ENCODE measurements at regions not wholly inside any gene's neighbourhood (a gene's known extent, or its start where the extent isn't known, plus 50 kb on each side); places are given as distances from the start of the nearest gene placed in this dataset.

- DNase-seq = no peak
Observed at GRCh38 chr11:29959488-29959887, 57.3 kb downstream of the KCNA4 start.

GRCh38 chr11:29957431-29957830, 59.4 kb downstream of the KCNA4 start:
- no peak for DNase-seq

- DNase-seq = no peak
Observed at GRCh38 chr11:29956076-29956556, 60.7 kb downstream of the KCNA4 start.

- no peak for DNase-seq
Observed at GRCh38 chr11:29943347-29943746, 73.5 kb downstream of the KCNA4 start.

- DNase-seq = no peak
Observed at GRCh38 chr11:29937526-29937925, 79.3 kb downstream of the KCNA4 start.

- DNase-seq = no peak
Observed at GRCh38 chr11:29934115-29934638, 82.7 kb downstream of the KCNA4 start.

GRCh38 chr11:29916040-29916439, 100.8 kb downstream of the KCNA4 start:
- no peak for DNase-seq

- no peak for DNase-seq
Observed at GRCh38 chr11:29914203-29914930, 102.5 kb downstream of the KCNA4 start.

GRCh38 chr11:29913352-29913751, 103.5 kb downstream of the KCNA4 start:
- DNase-seq = no peak

GRCh38 chr11:29900382-29900781, 116.4 kb downstream of the KCNA4 start:
- DNase-seq = no peak

- no peak for DNase-seq
Observed at GRCh38 chr11:29879560-29879959, 137.3 kb downstream of the KCNA4 start.

GRCh38 chr11:29876192-29876591, 140.6 kb downstream of the KCNA4 start:
- no peak for DNase-seq

- no peak for DNase-seq
Observed at GRCh38 chr11:29847219-29847618, 169.6 kb downstream of the KCNA4 start.

- no peak for DNase-seq
Observed at GRCh38 chr11:29844701-29845379, 172.0 kb downstream of the KCNA4 start.

GRCh38 chr11:29844031-29844430, 172.8 kb downstream of the KCNA4 start:
- DNase-seq = no peak

GRCh38 chr11:29842061-29842460, 174.8 kb downstream of the KCNA4 start:
- no peak for DNase-seq

GRCh38 chr11:29826878-29827277, 190.0 kb downstream of the KCNA4 start:
- DNase-seq = no peak

GRCh38 chr11:29816359-29816758, 200.5 kb downstream of the KCNA4 start:
- no peak for DNase-seq

- DNase-seq = no peak
Observed at GRCh38 chr11:29809121-29809520, 207.7 kb downstream of the KCNA4 start.

- no peak for DNase-seq
Observed at GRCh38 chr11:29802522-29802921, 214.3 kb downstream of the KCNA4 start.

- DNase-seq = no peak
Observed at GRCh38 chr11:29801561-29801960, 215.3 kb downstream of the KCNA4 start.

- DNase-seq = no peak
Observed at GRCh38 chr11:29786092-29786491, 230.7 kb downstream of the KCNA4 start.

- no peak for DNase-seq
Observed at GRCh38 chr11:29783506-29783905, 233.3 kb downstream of the KCNA4 start.

- DNase-seq = no peak
Observed at GRCh38 chr11:29782447-29782846, 234.4 kb downstream of the KCNA4 start.

All from eye (tissue), 1 donor.